ENCODE measurements at regions not wholly inside any gene's neighbourhood (a gene's known extent, or its start where the extent isn't known, plus 50 kb on each side); places are given as distances from the start of the nearest gene placed in this dataset.
A peak's percentile ranks its signal among the peaks of the same experiment; 100 is the strongest.

DNA sequence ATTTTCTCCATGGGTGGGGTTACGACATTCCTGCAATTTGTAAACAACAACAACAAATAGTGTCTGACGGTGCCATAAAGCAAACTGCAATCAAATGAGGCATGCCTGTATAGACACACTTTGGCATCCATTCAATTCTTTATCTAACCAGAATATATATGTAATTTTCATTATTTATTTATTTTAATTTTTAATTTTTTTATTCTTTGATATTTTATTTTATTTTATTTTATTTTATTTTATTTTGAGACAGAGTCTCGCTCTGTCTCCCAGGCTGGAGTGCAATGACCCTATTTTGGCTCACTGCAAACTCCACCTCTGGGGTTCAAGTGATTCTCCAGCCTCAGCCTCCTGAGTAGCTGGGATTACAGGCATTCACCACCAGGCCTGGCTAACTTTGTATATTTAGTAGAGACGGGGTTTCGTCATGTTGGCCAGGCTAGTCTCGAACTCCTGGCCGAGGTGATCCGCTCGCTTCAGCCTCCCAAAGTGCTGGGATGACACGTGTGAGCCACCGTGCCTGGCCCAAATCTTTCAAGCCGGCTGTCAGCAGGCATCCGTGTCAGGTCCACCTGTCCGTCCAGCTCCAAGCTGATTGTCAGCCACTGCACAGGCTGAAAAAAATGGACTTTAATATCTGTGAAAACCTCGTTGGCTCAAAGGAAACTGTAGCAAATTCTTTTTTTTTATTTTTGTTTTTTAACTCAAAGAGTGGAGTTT lies 200.8 kb downstream of the ASMT start:
- 95% methylated on average over 15 of the region's 15 CpGs; no CpG with 5 or more reads in 1 of the 2 experiments for WGBS, 2 experiments (ENCODE audit: extremely low coverage in 1 of 2, insufficient coverage in 1 of 2, insufficient read length in 1 of 2, insufficient replicate concordance in 2 of 2, low coverage in 1 of 2, low lambda C conversion rate in 2 of 2, missing lambda C conversion rate in 1 of 2)
- Histone ChIP-seq H2BK120ac (replicated peaks; ENCODE audit: low read depth, low read length) (no peak overlapping the region), H2BK20ac (ENCODE audit: low read length) (no peak overlapping the region), H2BK5ac (ENCODE audit: low read depth, low read length) (no peak overlapping the region), H3K4me2 (ENCODE audit: insufficient read depth in 1 of 2, low read depth in 2 of 2, low read length in 2 of 2) (no peak overlapping the region), H3K23me2 (ENCODE audit: low read depth, low read length) (no peaks in the 10 kb centered on the region), H3K36me3 (ENCODE audit: control insufficient read depth in 2 of 4, insufficient read depth in 4 of 4, low read length in 3 of 4) (no peaks in the 10 kb centered on the region), H3K18ac (ENCODE audit: extremely low read depth, low read length) (no peak overlapping the region), H3K4me1 (replicated peaks in 1 of 4; ENCODE audit: control insufficient read depth in 3 of 4, insufficient read depth in 4 of 4, low read length in 3 of 4) (peaks cover 0 to 3% (median 1%) of the 10 kb centered on the region in 4 experiments; a peak in 2 of 7 replicates), H3K9me3 (ENCODE audit: insufficient read depth in 2 of 2, low read depth in 1 of 2, low read length in 1 of 2) (peaks cover 0 to 9% of the 10 kb centered on the region in 2 experiments; a peak in 2 of 4 replicates), H3K4ac (replicated peaks; ENCODE audit: insufficient read length, low read depth, low read length) (no peak overlapping the region), H3K79me1 (ENCODE audit: low read depth, low read length) (no peaks in the 10 kb centered on the region), H3K79me2 (ENCODE audit: control insufficient read depth in 1 of 2, insufficient read depth in 2 of 2, low read length in 2 of 2) (no peaks in the 10 kb centered on the region), H3K9ac (replicated peaks in 1 of 4; ENCODE audit: extremely low read depth in 1 of 4, low read depth in 3 of 4, low read length in 3 of 4) (no peak overlapping the region), H3K14ac (ENCODE audit: insufficient read length) (no peak overlapping the region), H4K8ac (ENCODE audit: extremely low read depth, insufficient read depth, low read length) (no peak overlapping the region), H2BK12ac (ENCODE audit: low read depth, low read length) (no peak overlapping the region), H2AFZ (ENCODE audit: low read length) (no peak overlapping the region), H4K5ac (ENCODE audit: insufficient read length, low read depth, low read length) (no peak overlapping the region), H4K20me1 (replicated peaks in 1 of 2; ENCODE audit: control insufficient read depth in 1 of 2, insufficient read depth in 2 of 2, low read length in 2 of 2) (no peaks in the 10 kb centered on the region), H3K27me3 (replicated peaks in 1 of 4; ENCODE audit: control insufficient read depth in 3 of 4, extremely low read depth in 1 of 4, insufficient read depth in 3 of 4, low read length in 3 of 4) (no peaks in the 10 kb centered on the region), H3K56ac (replicated peaks; ENCODE audit: insufficient read length, low read depth, low read length) (no peak overlapping the region), H3K27ac (ENCODE audit: low read depth, low read length) (no peak overlapping the region), H2AK5ac (ENCODE audit: low read depth, low read length) (no peak overlapping the region), H2BK15ac (ENCODE audit: low read length) (peak overlapping the region; percentile 94), H3K4me3 (ENCODE audit: extremely low read depth in 1 of 4, insufficient read depth in 2 of 4, low read depth in 3 of 4, low read length in 4 of 4) (no peak overlapping the region), H4K91ac (replicated peaks; ENCODE audit: insufficient read length, low read length) (no peak overlapping the region), H3K23ac (ENCODE audit: insufficient read length) (no peak overlapping the region)
- no peak for FAIRE-seq
- no peak for DNase-seq (ENCODE audit: low read depth in 1 of 2, low spot score in 2 of 2)
- ChIA-PET POLR2A (ENCODE audit: partially characterized antibody) (no interaction called here), CTCF (ENCODE audit: partially characterized antibody) (no interaction called here)
- no peak for TF ChIP-seq ASH2L (IDR thresholded peaks at IDR 0.05; ENCODE audit: low read length)
- no peak for TF ChIP-seq EGR1 (IDR thresholded peaks at IDR 0.05; ENCODE audit: borderline replicate concordance, low read depth, low read length)
- no peak for TF ChIP-seq TCF12 (IDR thresholded peaks at IDR 0.05; ENCODE audit: low read depth, low read length)
- no peak for TF ChIP-seq BCL11A (IDR thresholded peaks at IDR 0.05; ENCODE audit: low read depth in 2 of 2, low read length in 2 of 2)
- no peak for TF ChIP-seq CTBP2 (IDR thresholded peaks at IDR 0.05; ENCODE audit: borderline replicate concordance, insufficient read depth, insufficient read length, low read length)
- no peak for TF ChIP-seq JUN (IDR thresholded peaks at IDR 0.05; ENCODE audit: low read depth, low read length)
- no peak for TF ChIP-seq RAD21 (IDR thresholded peaks at IDR 0.05 in 1 of 2, conservative IDR thresholded peaks at IDR 0.05 in 1 of 2; ENCODE audit: low read depth in 2 of 2, low read length in 2 of 2)
- no peak for TF ChIP-seq FOSL1 (IDR thresholded peaks at IDR 0.05; ENCODE audit: insufficient read depth, low read depth, low read length)
- TF ChIP-seq SP1 (IDR thresholded peaks at IDR 0.05; ENCODE audit: low read depth, low read length): no peak
- TF ChIP-seq NRF1 (IDR thresholded peaks at IDR 0.05; ENCODE audit: low read depth, low read length): no peak
- no peak for TF ChIP-seq HDAC2 (IDR thresholded peaks at IDR 0.05; ENCODE audit: borderline replicate concordance in 1 of 2, low read depth in 2 of 2, low read length in 2 of 2)
- no peak for TF ChIP-seq SP4 (IDR thresholded peaks at IDR 0.05; ENCODE audit: low read length)
- no peak for TF ChIP-seq SRF (IDR thresholded peaks at IDR 0.05; ENCODE audit: low read depth, low read length)
- no peak for TF ChIP-seq ZNF274 (IDR thresholded peaks at IDR 0.05; ENCODE audit: borderline replicate concordance, extremely low read depth, low read length)

All from H1 (cell line).